Vagina (tissue), 2 donors: ENCODE measurements at regions not wholly inside any gene's neighbourhood (a gene's known extent, or its start where the extent isn't known, plus 50 kb on each side); places are given as distances from the start of the nearest gene placed in this dataset.

Source experiments
- DNase-seq, 2 donors: peaks; one replicate each; pipeline ENCODE4 v3.0.0-alpha.2; 2017; ENCODE audit errors: extremely low spot score in 2 of 2
- H3K27ac ChIP-seq: fragments of 200-600 bp; sonication (generic); one replicate; pipeline ENCODE4 v1.5.1; 2019
- H3K27me3 ChIP-seq: fragments of 200-600 bp; sonication (generic); one replicate; pipeline ENCODE4 v1.5.1; 2019
- H3K36me3 ChIP-seq, 2 donors: fragments of 200-600 bp; sonication (generic); one replicate each; pipeline ENCODE4 v1.5.1; 2017 to 2019
- H3K4me1 ChIP-seq: fragments of 200-600 bp; sonication (generic); one replicate; pipeline ENCODE4 v1.5.1; 2019
- H3K4me3 ChIP-seq, 2 donors: fragments of 200-600 bp; sonication (generic); 1 replicate in 1 of 2; 2 replicates in 1 of 2; pipeline ENCODE4 v1.5.1; 2016 to 2019
- H3K9me3 ChIP-seq: fragments of 200-600 bp; sonication (generic); one replicate; pipeline ENCODE4 v1.5.1; 2019
- POLR2A ChIP-seq, 2 donors: fragments of 450-650 bp; IDR thresholded peaks; one replicate each; pipeline ENCODE4 v1.6.1; 2017; ENCODE audit warnings: antibody characterized with exemption in 2 of 2, mild to moderate bottlenecking in 2 of 2, moderate library complexity in 2 of 2
- POLR2AphosphoS5 ChIP-seq, 2 donors: sonication (generic); formaldehyde crosslinking; IDR thresholded peaks; one replicate each; pipeline ENCODE4 v1.9.0; 2017; ENCODE audit warnings: antibody characterized with exemption in 2 of 2, mild to moderate bottlenecking in 2 of 2, low read depth in 1 of 2; ENCODE audit not compliant: insufficient read depth in 1 of 2
- intact Hi-C: fragments of 100-400 bp; cut with DNase I; formaldehyde crosslinking; loops from one replicate; pipeline ENCODE4 v1.15.1; 2023
- TF ChIP-seq, protein P1 (sequence below), 3 experiments: fragments of 450-650 bp in 2 of 3; fragments of 200-600 bp in 1 of 3; sonication (generic) in 1 of 3; IDR thresholded peaks; one replicate each; pipeline ENCODE4 v1.5.1; 2017 to 2019; ENCODE audit warnings: antibody characterized with exemption in 3 of 3, mild to moderate bottlenecking in 2 of 3, moderate library complexity in 2 of 3

GRCh38 chr2:4151521-4151920 lies 448.1 kb downstream of the DCDC2C start:
- Histone ChIP-seq H3K4me3 (no peak overlapping the region), H3K27ac (no peak overlapping the region), H3K4me1 (no peaks in the 10 kb centered on the region), H3K9me3 (no peaks in the 10 kb centered on the region), H3K27me3 (no peaks in the 10 kb centered on the region), H3K36me3 (no peaks in the 10 kb centered on the region)
- no peak for TF ChIP-seq POLR2AphosphoS5 (IDR thresholded peaks at IDR 0.05; ENCODE audit: insufficient read depth in 1 of 2, low read depth in 1 of 2)
- no peak for TF ChIP-seq POLR2A (IDR thresholded peaks at IDR 0.05)
- TF ChIP-seq, protein P1, sequence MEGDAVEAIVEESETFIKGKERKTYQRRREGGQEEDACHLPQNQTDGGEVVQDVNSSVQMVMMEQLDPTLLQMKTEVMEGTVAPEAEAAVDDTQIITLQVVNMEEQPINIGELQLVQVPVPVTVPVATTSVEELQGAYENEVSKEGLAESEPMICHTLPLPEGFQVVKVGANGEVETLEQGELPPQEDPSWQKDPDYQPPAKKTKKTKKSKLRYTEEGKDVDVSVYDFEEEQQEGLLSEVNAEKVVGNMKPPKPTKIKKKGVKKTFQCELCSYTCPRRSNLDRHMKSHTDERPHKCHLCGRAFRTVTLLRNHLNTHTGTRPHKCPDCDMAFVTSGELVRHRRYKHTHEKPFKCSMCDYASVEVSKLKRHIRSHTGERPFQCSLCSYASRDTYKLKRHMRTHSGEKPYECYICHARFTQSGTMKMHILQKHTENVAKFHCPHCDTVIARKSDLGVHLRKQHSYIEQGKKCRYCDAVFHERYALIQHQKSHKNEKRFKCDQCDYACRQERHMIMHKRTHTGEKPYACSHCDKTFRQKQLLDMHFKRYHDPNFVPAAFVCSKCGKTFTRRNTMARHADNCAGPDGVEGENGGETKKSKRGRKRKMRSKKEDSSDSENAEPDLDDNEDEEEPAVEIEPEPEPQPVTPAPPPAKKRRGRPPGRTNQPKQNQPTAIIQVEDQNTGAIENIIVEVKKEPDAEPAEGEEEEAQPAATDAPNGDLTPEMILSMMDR (IDR thresholded peaks at IDR 0.05): no peak
- DNase-seq: no peak
- intact Hi-C loops: no loop called here

DNA sequence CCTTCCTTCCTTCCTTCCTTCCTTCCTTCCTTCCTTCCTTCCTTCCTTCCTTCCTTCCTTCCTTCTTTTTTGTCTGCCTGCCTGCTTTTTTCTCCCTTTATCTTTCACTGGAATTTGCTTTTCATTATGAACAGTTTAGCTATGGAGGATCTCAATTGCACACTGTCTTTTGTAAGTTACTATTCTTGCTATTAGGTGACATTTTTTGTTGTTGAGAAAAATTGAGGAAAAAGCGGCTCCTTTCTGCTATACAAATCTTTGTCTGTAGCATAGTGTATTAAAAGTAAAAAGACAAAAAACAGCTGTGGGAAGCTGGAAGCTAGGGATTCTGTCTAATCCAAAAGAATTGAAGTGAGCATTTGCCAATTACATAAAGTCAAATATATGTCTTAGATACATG lies 448.7 kb downstream of the DCDC2C start:
- intact Hi-C loops: no loop called here
- Histone ChIP-seq H3K36me3 (no peaks in the 10 kb centered on the region), H3K9me3 (no peaks in the 10 kb centered on the region), H3K27me3 (no peaks in the 10 kb centered on the region), H3K4me1 (no peaks in the 10 kb centered on the region), H3K4me3 (no peak overlapping the region), H3K27ac (no peak overlapping the region)
- TF ChIP-seq POLR2AphosphoS5 (IDR thresholded peaks at IDR 0.05; ENCODE audit: insufficient read depth in 1 of 2, low read depth in 1 of 2) (no peak), POLR2A (IDR thresholded peaks at IDR 0.05) (no peak)
- TF ChIP-seq, protein P1 (IDR thresholded peaks at IDR 0.05): no peak
- DNase-seq: no peak

GRCh38 chr2:4168834-4169233 lies 465.5 kb downstream of the DCDC2C start:
- no peak for DNase-seq
- Histone ChIP-seq H3K27me3 (no peaks in the 10 kb centered on the region), H3K9me3 (no peaks in the 10 kb centered on the region), H3K36me3 (no peaks in the 10 kb centered on the region), H3K27ac (no peak overlapping the region), H3K4me1 (no peaks in the 10 kb centered on the region), H3K4me3 (no peak overlapping the region)
- intact Hi-C loops: no loop called here
- TF ChIP-seq POLR2AphosphoS5 (IDR thresholded peaks at IDR 0.05; ENCODE audit: insufficient read depth in 1 of 2, low read depth in 1 of 2) (no peak), POLR2A (IDR thresholded peaks at IDR 0.05) (no peak)
- TF ChIP-seq, protein P1 (IDR thresholded peaks at IDR 0.05): no peak

DNA sequence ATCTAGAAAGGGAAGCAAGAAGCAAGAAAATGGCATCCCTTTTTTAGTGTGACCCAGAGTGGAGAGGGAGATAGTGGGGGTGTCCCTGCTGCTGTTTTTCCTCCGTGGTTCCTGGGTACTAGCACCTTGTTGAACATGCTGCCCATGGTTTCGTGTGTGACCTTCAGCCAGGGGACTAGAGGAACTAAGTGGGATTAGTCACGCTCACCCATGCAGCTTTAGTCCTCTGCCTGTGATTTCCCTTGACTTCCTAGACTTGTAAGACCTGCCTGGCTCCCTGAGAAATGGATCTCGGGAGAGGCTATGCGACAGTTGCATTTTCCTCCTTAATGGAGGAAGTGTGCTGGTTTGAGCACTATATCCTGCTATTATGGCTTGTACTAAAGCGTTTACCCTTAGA lies 471.4 kb downstream of the DCDC2C start:
- Histone ChIP-seq H3K9me3 (peaks cover 5% of the 10 kb centered on the region), H3K27ac (no peak overlapping the region), H3K4me1 (no peaks in the 10 kb centered on the region), H3K27me3 (no peaks in the 10 kb centered on the region), H3K4me3 (no peak overlapping the region), H3K36me3 (no peaks in the 10 kb centered on the region)
- intact Hi-C loops: no loop called here
- no peak for DNase-seq
- TF ChIP-seq POLR2A (IDR thresholded peaks at IDR 0.05) (no peak), POLR2AphosphoS5 (IDR thresholded peaks at IDR 0.05; ENCODE audit: insufficient read depth in 1 of 2, low read depth in 1 of 2) (no peak)
- TF ChIP-seq, protein P1 (IDR thresholded peaks at IDR 0.05): no peak

GRCh38 chr2:4175343-4175742 lies 472.0 kb downstream of the DCDC2C start:
- DNase-seq: no peak
- no peak for TF ChIP-seq POLR2AphosphoS5 (IDR thresholded peaks at IDR 0.05; ENCODE audit: insufficient read depth in 1 of 2, low read depth in 1 of 2)
- TF ChIP-seq POLR2A (IDR thresholded peaks at IDR 0.05): no peak
- TF ChIP-seq, protein P1 (IDR thresholded peaks at IDR 0.05): no peak
- peaks cover 5% of the 10 kb centered on the region for H3K9me3 ChIP-seq
- no peak overlapping the region for H3K4me3 ChIP-seq
- H3K4me1 ChIP-seq: no peaks in the 10 kb centered on the region
- H3K27me3 ChIP-seq: no peaks in the 10 kb centered on the region
- H3K36me3 ChIP-seq: no peaks in the 10 kb centered on the region
- no peak overlapping the region for H3K27ac ChIP-seq
- intact Hi-C loops: no loop called here
